GM23338 (cell line): ENCODE measurements at regions not wholly inside any gene's neighbourhood (a gene's known extent, or its start where the extent isn't known, plus 50 kb on each side); places are given as distances from the start of the nearest gene placed in this dataset.

ENCODE experiments used
- CREB1 ChIP-seq: fragments of 250-450 bp; sonication (Bioruptor Pico); IDR thresholded peaks from 2 replicates; pipeline ENCODE4 v1.5.0; 2020; ENCODE audit warnings: low read depth, mild to moderate bottlenecking, moderate library complexity
- CTCF ChIP-seq, 2 experiments: fragments of 200-600 bp in 1 of 2; sonication (generic) in 1 of 2; conservative IDR thresholded peaks; 2 replicates each; pipeline versions ENCODE4 v1.5.1 to v1.6.1; 2016 to 2017; ENCODE audit warnings: antibody characterized with exemption in 2 of 2, low read depth in 2 of 2, mild to moderate bottlenecking in 2 of 2, moderate library complexity in 1 of 2
- ETS1 ChIP-seq: IDR thresholded peaks from 2 replicates; pipeline ENCODE4 v1.6.1; 2016; ENCODE audit warnings: antibody characterized with exemption
- EZH2 ChIP-seq: fragments of 200-600 bp; sonication (generic); IDR thresholded peaks from one replicate; pipeline ENCODE4 v1.8.0; 2017; ENCODE audit warnings: antibody characterized with exemption, mild to moderate bottlenecking, low read depth; ENCODE audit not compliant: unreplicated experiment
- EZH2phosphoT487 ChIP-seq: fragments of 200-600 bp; sonication (generic); IDR thresholded peaks from one replicate; pipeline ENCODE4 v1.8.1; 2018; ENCODE audit warnings: antibody characterized with exemption; ENCODE audit not compliant: unreplicated experiment
- JUNB ChIP-seq: IDR thresholded peaks from one replicate; pipeline ENCODE4 v1.6.1; 2016; ENCODE audit warnings: antibody characterized with exemption; ENCODE audit not compliant: unreplicated experiment
- NANOG ChIP-seq: IDR thresholded peaks from 2 replicates; pipeline ENCODE4 v1.6.1; 2016; ENCODE audit warnings: antibody characterized with exemption, borderline replicate concordance
- POLR2AphosphoS5 ChIP-seq: IDR thresholded peaks from 2 replicates; pipeline ENCODE4 v1.6.1; 2016; ENCODE audit warnings: antibody characterized with exemption, low read depth
- REST ChIP-seq: IDR thresholded peaks from one replicate; pipeline ENCODE4 v1.6.1; 2018; ENCODE audit warnings: antibody characterized with exemption; ENCODE audit not compliant: unreplicated experiment
- ZNF331 ChIP-seq: fragments of 250-450 bp; sonication (Bioruptor Pico); IDR thresholded peaks from 2 replicates; pipeline ENCODE4 v1.5.0; 2020; ENCODE audit warnings: low read depth, mild to moderate bottlenecking, moderate library complexity
- ZNF462 ChIP-seq: fragments of 250-450 bp; sonication (Bioruptor Pico); IDR thresholded peaks from 2 replicates; pipeline ENCODE4 v1.5.0; 2020; ENCODE audit warnings: mild to moderate bottlenecking, moderate library complexity

GRCh38 chr11:129733384-129733783 lies 82.3 kb upstream of the TMEM45B start:
- TF ChIP-seq CTCF (conservative IDR thresholded peaks at IDR 0.05; ENCODE audit: low read depth in 2 of 2) (no peak), REST (no peak), EZH2phosphoT487 (no peak), JUNB (no peak), POLR2AphosphoS5 (no peak), CREB1 (CRISPR knock-in tag) (no peak), EZH2 (no peak), ZNF331 (CRISPR knock-in tag) (no peak), NANOG (no peak), ETS1 (no peak), ZNF462 (no peak)
